Hindlimb muscle (tissue), 1 donor: ENCODE measurements at regions not wholly inside any gene's neighbourhood (a gene's known extent, or its start where the extent isn't known, plus 50 kb on each side); places are given as distances from the start of the nearest gene placed in this dataset.
"Not testable (repeated sequence)": the region's sequence is repeated elsewhere in the genome, so short reads cannot be mapped to it uniquely, and the experiment has no call there.

ENCODE experiments used
- DNase-seq: peaks from one replicate; pipeline ENCODE4 v3.0.0-alpha.2; 2013

GRCh38 chr7:47190462-47190861 is 391.4 kb downstream of the TNS3 start:
- DNase-seq = no peak

GRCh38 chr7:47188653-47189315 is 393.1 kb downstream of the TNS3 start:
- no peak for DNase-seq

- DNase-seq = peak; percentile 73
Observed at GRCh38 chr7:47188136-47188535, 393.8 kb downstream of the TNS3 start.

GRCh38 chr7:47186316-47186715 is 395.6 kb downstream of the TNS3 start:
- no peak for DNase-seq

GRCh38 chr7:47185839-47186238 is 396.1 kb downstream of the TNS3 start:
- no peak for DNase-seq

GRCh38 chr7:47185170-47185569 is 396.7 kb downstream of the TNS3 start:
- peak; percentile 71 for DNase-seq

- peak; percentile 68 for DNase-seq
Observed at GRCh38 chr7:47183862-47184590, 397.9 kb downstream of the TNS3 start.

GRCh38 chr7:47181746-47182361 is 400.1 kb downstream of the TNS3 start:
- no peak for DNase-seq

GRCh38 chr7:47180516-47180826 is 401.4 kb downstream of the TNS3 start:
- DNase-seq = no peak

GRCh38 chr7:47179812-47180515 is 401.9 kb downstream of the TNS3 start:
- DNase-seq = peak; percentile 80

- not testable (repeated sequence) for DNase-seq
Observed at GRCh38 chr7:47172602-47173539, 409.0 kb downstream of the TNS3 start.

GRCh38 chr7:47170516-47170915 is 411.4 kb downstream of the TNS3 start:
- DNase-seq = no peak

GRCh38 chr7:47154791-47155190 is 427.1 kb downstream of the TNS3 start:
- no peak for DNase-seq

GRCh38 chr7:47153576-47153975 is 428.3 kb downstream of the TNS3 start:
- no peak for DNase-seq

GRCh38 chr7:47153058-47153457 is 428.9 kb downstream of the TNS3 start:
- DNase-seq = peak; percentile 51

- no peak for DNase-seq
Observed at GRCh38 chr7:47152307-47152706, 429.6 kb downstream of the TNS3 start.

GRCh38 chr7:47150497-47151260 is 431.2 kb downstream of the TNS3 start:
- DNase-seq = no peak

- no peak for DNase-seq
Observed at GRCh38 chr7:47149971-47150370, 431.9 kb downstream of the TNS3 start.

- no peak for DNase-seq
Observed at GRCh38 chr7:47149208-47149839, 432.6 kb downstream of the TNS3 start.

- no peak for DNase-seq
Observed at GRCh38 chr7:47148536-47149207, 433.2 kb downstream of the TNS3 start.
